Gastrocnemius medialis (tissue), 4 donors: ENCODE measurements at regions not wholly inside any gene's neighbourhood (a gene's known extent, or its start where the extent isn't known, plus 50 kb on each side); places are given as distances from the start of the nearest gene placed in this dataset.
"Not testable (repeated sequence)": the region's sequence is repeated elsewhere in the genome, so short reads cannot be mapped to it uniquely, and the experiment has no call there.

Source experiments
- ATAC-seq, 2 donors: fragments of 150-250 bp; one replicate each; pipeline ENCODE4 v1.9.1; 2016
- DNase-seq, 2 donors: peaks; one replicate each; pipeline ENCODE4 v3.0.0-alpha.2; 2019
- H3K27ac ChIP-seq, 4 donors: fragments of 200-600 bp; sonication (generic); 1 replicate in 1 of 4; 2 replicates in 3 of 4; pipeline ENCODE4 v1.5.1; 2016 to 2018; ENCODE audit warnings: mild to moderate bottlenecking in 2 of 4, moderate library complexity in 1 of 4
- H3K27me3 ChIP-seq, 3 donors: fragments of 200-600 bp; sonication (generic) in 2 of 3; 1 replicate in 1 of 3; 2 replicates in 2 of 3; pipeline versions ENCODE4 v1.5.1 to v1.6.0; 2016 to 2019; ENCODE audit warnings: mild to moderate bottlenecking in 1 of 3, moderate library complexity in 1 of 3
- H3K36me3 ChIP-seq, 2 donors: fragments of 200-600 bp; sonication (generic) in 1 of 2; one replicate each; pipeline ENCODE4 v1.5.1; 2017 to 2018
- H3K4me1 ChIP-seq, 2 donors: fragments of 200-600 bp; sonication (generic) in 1 of 2; one replicate each; pipeline ENCODE4 v1.5.1; 2016 to 2017; ENCODE audit warnings: mild to moderate bottlenecking in 2 of 2
- H3K4me3 ChIP-seq, 4 donors: fragments of 200-600 bp; sonication (generic) in 3 of 4; 1 replicate in 1 of 4; 2 replicates in 3 of 4; pipeline ENCODE4 v1.5.1; 2016 to 2019; ENCODE audit warnings: mild to moderate bottlenecking in 2 of 4
- H3K9me3 ChIP-seq, 3 donors: fragments of 200-600 bp; sonication (generic) in 2 of 3; 1 replicate in 1 of 3; 2 replicates in 2 of 3; pipeline ENCODE4 v1.5.1; 2016 to 2019
- POLR2A ChIP-seq, 2 donors: fragments of 450-650 bp; IDR thresholded peaks; one replicate each; pipeline ENCODE4 v1.6.1; 2017; ENCODE audit warnings: antibody characterized with exemption in 2 of 2, mild to moderate bottlenecking in 2 of 2, moderate library complexity in 2 of 2
- in situ Hi-C, 4 donors: fragments of 200-750 bp; cut with MboI; loops; one replicate each; pipeline versions ENCODE4 v1.15.0 to v1.8.0; 2017; ENCODE audit warnings: low sequenced_read_pairs in 4 of 4
- intact Hi-C: fragments of 100-400 bp; cut with DNase I; formaldehyde crosslinking; loops from one replicate; pipeline ENCODE4 v1.15.1; 2023; ENCODE audit warnings: low total_unique reads
- TF ChIP-seq, protein P1 (sequence below), 5 experiments: fragments of 450-650 bp in 3 of 5; fragments of 200-600 bp in 2 of 5; sonication (generic) in 2 of 5; IDR thresholded peaks in 4 of 5; conservative IDR thresholded peaks in 1 of 5; 1 replicate in 4 of 5; 2 replicates in 1 of 5; pipeline ENCODE4 v1.5.1; 2016 to 2019; ENCODE audit warnings: antibody characterized with exemption in 5 of 5, mild to moderate bottlenecking in 3 of 5, moderate library complexity in 3 of 5

DNA sequence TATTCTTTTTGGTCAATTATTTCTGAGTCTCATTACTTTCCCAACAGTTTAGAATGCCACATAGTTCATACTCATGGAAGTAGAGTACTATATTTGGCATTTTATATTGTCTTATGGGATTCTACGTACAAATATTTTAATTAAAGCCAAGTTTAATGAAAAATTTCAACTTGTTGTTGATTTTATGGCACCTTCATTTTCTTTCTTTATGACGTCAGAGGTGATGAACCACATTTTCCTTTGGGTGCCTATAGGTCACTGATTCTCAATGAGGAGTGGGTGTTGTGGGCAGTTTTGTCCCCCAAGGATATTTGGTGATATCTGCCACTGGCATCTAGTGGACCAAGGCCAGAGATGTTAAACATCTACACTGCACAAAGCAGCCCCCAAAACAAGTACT is 1071.3 kb downstream of the NXPH1 start:
- H3K4me3 ChIP-seq, result no peak overlapping the region
- H3K27ac ChIP-seq, result no peak overlapping the region
- in situ Hi-C loops, result no loop called here
- no peaks in the 10 kb centered on the region for H3K27me3 ChIP-seq
- DNase-seq (no peak), ATAC-seq (no peak)
- TF ChIP-seq POLR2A (IDR thresholded peaks at IDR 0.05), result no peak
- no peaks in the 10 kb centered on the region for H3K36me3 ChIP-seq
- no peaks in the 10 kb centered on the region for H3K4me1 ChIP-seq
- intact Hi-C loops, result no loop called here
- H3K9me3 ChIP-seq, result no peaks in the 10 kb centered on the region

DNA sequence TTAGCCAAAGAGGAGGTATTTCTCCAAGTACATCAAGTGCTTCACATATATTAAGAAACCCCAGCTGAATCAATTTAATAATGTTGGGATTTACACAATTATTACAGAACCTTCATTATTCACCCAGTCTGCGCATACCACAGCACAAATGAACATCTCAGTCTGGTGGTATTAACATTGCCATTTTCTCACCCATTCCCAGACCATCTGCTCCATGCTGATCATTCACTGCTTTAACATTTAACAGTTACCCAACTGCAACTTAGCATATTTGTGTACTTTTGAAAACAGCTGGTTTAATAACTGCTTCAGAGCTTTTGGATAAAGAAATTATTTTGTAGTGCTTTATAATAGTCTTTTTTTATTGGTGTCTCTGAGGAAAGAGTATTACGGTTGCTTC is 1072.1 kb downstream of the NXPH1 start:
- in situ Hi-C loops (no loop called here), intact Hi-C loops (no loop called here)
- Histone ChIP-seq H3K36me3 (no peaks in the 10 kb centered on the region), H3K27ac (no peak overlapping the region), H3K9me3 (no peaks in the 10 kb centered on the region), H3K4me1 (no peaks in the 10 kb centered on the region), H3K4me3 (no peak overlapping the region), H3K27me3 (no peaks in the 10 kb centered on the region)
- DNase-seq, result no peak
- no peak for ATAC-seq
- no peak for TF ChIP-seq POLR2A (IDR thresholded peaks at IDR 0.05)
- TF ChIP-seq, protein P1, sequence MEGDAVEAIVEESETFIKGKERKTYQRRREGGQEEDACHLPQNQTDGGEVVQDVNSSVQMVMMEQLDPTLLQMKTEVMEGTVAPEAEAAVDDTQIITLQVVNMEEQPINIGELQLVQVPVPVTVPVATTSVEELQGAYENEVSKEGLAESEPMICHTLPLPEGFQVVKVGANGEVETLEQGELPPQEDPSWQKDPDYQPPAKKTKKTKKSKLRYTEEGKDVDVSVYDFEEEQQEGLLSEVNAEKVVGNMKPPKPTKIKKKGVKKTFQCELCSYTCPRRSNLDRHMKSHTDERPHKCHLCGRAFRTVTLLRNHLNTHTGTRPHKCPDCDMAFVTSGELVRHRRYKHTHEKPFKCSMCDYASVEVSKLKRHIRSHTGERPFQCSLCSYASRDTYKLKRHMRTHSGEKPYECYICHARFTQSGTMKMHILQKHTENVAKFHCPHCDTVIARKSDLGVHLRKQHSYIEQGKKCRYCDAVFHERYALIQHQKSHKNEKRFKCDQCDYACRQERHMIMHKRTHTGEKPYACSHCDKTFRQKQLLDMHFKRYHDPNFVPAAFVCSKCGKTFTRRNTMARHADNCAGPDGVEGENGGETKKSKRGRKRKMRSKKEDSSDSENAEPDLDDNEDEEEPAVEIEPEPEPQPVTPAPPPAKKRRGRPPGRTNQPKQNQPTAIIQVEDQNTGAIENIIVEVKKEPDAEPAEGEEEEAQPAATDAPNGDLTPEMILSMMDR (IDR thresholded peaks at IDR 0.05 in 4 of 5, conservative IDR thresholded peaks at IDR 0.05 in 1 of 5), result no peak

DNA sequence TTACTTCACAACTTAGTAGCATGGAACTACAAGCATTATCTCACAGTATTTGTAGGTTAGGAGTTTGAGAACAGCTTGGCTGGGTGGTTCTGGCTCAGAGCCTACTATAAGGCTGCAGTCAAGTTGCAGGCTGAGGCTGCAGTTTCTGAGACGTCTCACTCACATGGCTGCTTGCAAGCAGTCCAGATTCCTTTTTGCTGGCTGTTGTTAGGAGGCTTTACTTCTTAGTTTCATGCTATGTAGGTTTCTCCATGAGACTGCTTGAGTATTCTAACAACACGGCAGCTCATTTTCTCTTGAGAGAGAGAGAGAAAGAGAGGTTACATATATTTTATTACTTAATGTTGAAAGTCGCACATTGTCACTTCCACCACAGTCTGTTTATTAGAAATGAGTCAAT is 1073.9 kb downstream of the NXPH1 start:
- Histone ChIP-seq H3K36me3 (no peaks in the 10 kb centered on the region), H3K4me1 (no peaks in the 10 kb centered on the region), H3K27ac (no peak overlapping the region), H3K4me3 (no peak overlapping the region), H3K9me3 (no peaks in the 10 kb centered on the region), H3K27me3 (no peaks in the 10 kb centered on the region)
- no peak for ATAC-seq
- no peak for TF ChIP-seq POLR2A (IDR thresholded peaks at IDR 0.05)
- TF ChIP-seq, protein P1 (IDR thresholded peaks at IDR 0.05 in 4 of 5, conservative IDR thresholded peaks at IDR 0.05 in 1 of 5), result no peak
- intact Hi-C loops (no loop called here), in situ Hi-C loops (no loop called here)
- no peak for DNase-seq

DNA sequence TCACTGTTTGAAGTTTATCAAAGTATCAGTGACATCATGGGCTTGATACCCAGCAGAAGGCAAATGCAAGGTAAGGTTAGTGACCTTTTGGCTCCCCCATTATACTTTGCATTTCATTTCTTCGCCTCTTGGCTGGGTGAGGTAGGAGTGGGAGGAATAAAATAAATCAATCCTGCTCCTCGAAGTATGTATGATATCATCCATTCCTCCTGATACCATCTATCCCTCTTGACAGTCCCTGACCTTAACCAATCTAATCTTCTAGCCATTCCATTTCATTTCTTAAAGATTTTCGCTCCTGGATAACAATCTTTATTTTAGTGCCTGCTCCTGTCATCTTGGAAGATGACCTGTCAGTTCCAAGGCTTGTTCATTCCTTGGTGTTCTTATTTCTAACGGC is 1083.3 kb downstream of the NXPH1 start:
- no peaks in the 10 kb centered on the region for H3K36me3 ChIP-seq
- no peak overlapping the region for H3K4me3 ChIP-seq
- H3K27ac ChIP-seq, result no peak overlapping the region
- no peaks in the 10 kb centered on the region for H3K27me3 ChIP-seq
- DNase-seq (no peak), ATAC-seq (no peak)
- no peak for TF ChIP-seq POLR2A (IDR thresholded peaks at IDR 0.05)
- TF ChIP-seq, protein P1 (IDR thresholded peaks at IDR 0.05 in 4 of 5, conservative IDR thresholded peaks at IDR 0.05 in 1 of 5), result no peak
- no peaks in the 10 kb centered on the region for H3K9me3 ChIP-seq
- in situ Hi-C loops (no loop called here), intact Hi-C loops (no loop called here)
- H3K4me1 ChIP-seq, result no peaks in the 10 kb centered on the region

DNA sequence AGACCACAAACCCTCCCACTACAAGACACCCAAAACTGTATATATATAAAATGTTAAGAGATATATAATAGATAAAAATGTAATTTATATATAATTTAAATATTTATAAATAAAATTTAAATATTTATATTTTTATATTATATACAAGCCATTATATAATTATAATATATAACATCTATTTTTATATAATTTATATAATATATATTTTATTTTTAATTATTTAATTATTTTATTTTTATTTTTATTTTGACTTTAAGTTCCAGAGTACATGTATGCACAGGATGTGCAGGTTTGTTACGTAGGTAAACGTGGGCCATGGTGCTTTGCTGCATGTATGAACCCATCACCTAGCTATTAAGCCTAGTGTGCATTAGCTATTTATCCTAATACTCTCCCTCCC is 1090.2 kb downstream of the NXPH1 start:
- TF ChIP-seq, protein P1 (IDR thresholded peaks at IDR 0.05 in 4 of 5, conservative IDR thresholded peaks at IDR 0.05 in 1 of 5), result no peak
- TF ChIP-seq POLR2A (IDR thresholded peaks at IDR 0.05), result no peak
- Histone ChIP-seq H3K4me1 (no peaks in the 10 kb centered on the region), H3K27ac (no peak overlapping the region), H3K36me3 (no peaks in the 10 kb centered on the region), H3K4me3 (no peak overlapping the region), H3K9me3 (no peaks in the 10 kb centered on the region), H3K27me3 (no peaks in the 10 kb centered on the region)
- ATAC-seq (no peak), DNase-seq (no peak)
- in situ Hi-C loops, result no loop called here
- intact Hi-C loops, result no loop called here

DNA sequence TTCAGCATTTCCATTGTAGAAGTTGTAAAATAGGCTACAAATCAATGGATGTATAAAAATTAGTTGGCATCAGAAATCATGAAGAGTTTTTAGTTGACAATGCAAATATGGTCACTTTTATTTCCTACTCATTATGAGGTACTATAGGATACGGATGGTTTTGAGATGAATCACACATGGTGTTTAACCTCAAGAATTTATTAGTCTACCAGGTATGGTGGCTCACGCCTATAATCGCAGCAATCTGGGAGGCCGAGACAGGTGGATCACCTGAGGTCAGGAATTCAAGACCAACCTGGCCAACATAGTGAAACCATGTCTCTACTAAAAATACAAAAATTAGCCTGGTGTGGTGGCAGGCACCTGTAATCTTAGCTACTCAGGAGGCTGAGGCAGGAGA is 1119.0 kb downstream of the NXPH1 start:
- intact Hi-C loops, H3K4me1 ChIP-seq, DNase-seq, ATAC-seq, H3K36me3 ChIP-seq, H3K9me3 ChIP-seq, H3K27me3 ChIP-seq, H3K27ac ChIP-seq, H3K4me3 ChIP-seq: not testable (repeated sequence)
- in situ Hi-C loops, result loop anchor here in 1 of 4 donors (25.0 kb wide), 1 partner anchor 110 kb away; no protein-coding TSS in a partner anchor
